Aorta (tissue), 5 donors: ENCODE measurements at regions not wholly inside any gene's neighbourhood (a gene's known extent, or its start where the extent isn't known, plus 50 kb on each side); places are given as distances from the start of the nearest gene placed in this dataset.
"Not testable (repeated sequence)": the region's sequence is repeated elsewhere in the genome, so short reads cannot be mapped to it uniquely, and the experiment has no call there.

Source experiments
- ATAC-seq: fragments of 200-7000 bp; cut with Tn5 transposase; one replicate; pipeline ENCODE4 v1.9.1; 2022; ENCODE audit warnings: moderate library complexity; ENCODE audit not compliant: low FRiP score
- DNase-seq, 2 donors: peaks; one replicate each; pipeline ENCODE4 v3.0.0-alpha.2; 2020
- H3K27ac ChIP-seq, 2 donors: one replicate each; pipeline ENCODE4 v1.5.1; 2013; ENCODE audit warnings: low read length in 2 of 2, mild to moderate bottlenecking in 2 of 2, moderate library complexity in 2 of 2, control low read depth in 1 of 2, inconsistent platforms in 1 of 2, low read depth in 1 of 2
- H3K27me3 ChIP-seq, 2 donors: one replicate each; pipeline ENCODE4 v1.6.1; 2013; ENCODE audit warnings: control low read depth in 1 of 2, low read length in 1 of 2, mild to moderate bottlenecking in 1 of 2, moderate library complexity in 1 of 2; ENCODE audit not compliant: insufficient read depth in 2 of 2, control insufficient read depth in 1 of 2
- H3K36me3 ChIP-seq, 2 donors: one replicate each; pipeline ENCODE4 v1.6.1; 2013; ENCODE audit warnings: control low read depth in 1 of 2, low read length in 1 of 2, mild to moderate bottlenecking in 1 of 2; ENCODE audit not compliant: insufficient read depth in 2 of 2, control insufficient read depth in 1 of 2
- H3K4me1 ChIP-seq, 2 donors: one replicate each; pipeline ENCODE4 v1.6.1; 2013; ENCODE audit warnings: low read length in 2 of 2, control low read depth in 1 of 2, mild to moderate bottlenecking in 1 of 2, moderate library complexity in 1 of 2; ENCODE audit not compliant: insufficient read depth in 2 of 2, control insufficient read depth in 1 of 2
- H3K4me3 ChIP-seq, 2 donors: one replicate each; pipeline ENCODE4 v1.5.1; 2013; ENCODE audit warnings: low read length in 2 of 2, control low read depth in 1 of 2, mild to moderate bottlenecking in 1 of 2
- H3K9me3 ChIP-seq: one replicate; pipeline ENCODE4 v1.6.1; 2013; ENCODE audit warnings: mild to moderate bottlenecking, low read length; ENCODE audit not compliant: control insufficient read depth
- WGBS, 2 donors: extraction: QIAGEN DNeasy Blood & Tissue Kit; methylation state at CpG; one replicate each; pipeline ENCODE4 v1.1.7; 2013; 5-methylcytosine and 5-hydroxymethylcytosine counted together
- intact Hi-C, 2 donors: fragments of 100-400 bp; cut with DNase I; formaldehyde crosslinking; loops; one replicate each; pipeline versions ENCODE4 v1.14.2 to v1.15.0; 2022
- donor health status: healthy with polysubstance abuse.
- donor health status: Bipolar disorder and iron deficiency.
- donor health status: DM: no; HTN: no; CAD: no.
- donor health status: DM: no; HTN: no; CAD: no.
- donor health status: DM: yes; HTN: yes; CAD: no.

DNA sequence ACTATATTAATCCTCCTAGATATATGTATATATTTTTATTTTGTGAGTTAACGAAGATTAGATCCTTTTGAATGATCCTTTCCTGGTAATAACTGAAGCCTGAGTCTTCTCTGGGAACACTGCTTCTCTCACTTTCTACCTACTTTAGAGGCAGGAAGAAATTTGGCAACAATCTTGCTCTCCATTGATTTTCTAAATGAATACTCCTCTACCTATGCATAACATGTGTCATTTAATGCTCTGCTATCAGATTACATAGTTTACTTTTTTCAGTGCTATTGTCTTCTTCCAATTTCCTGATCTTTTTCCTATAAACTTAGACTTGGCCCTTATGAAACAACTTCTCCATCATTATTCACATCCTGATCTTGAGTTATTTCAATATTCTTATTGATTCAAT lies 60.4 kb upstream of the PDHA2 start:
- intact Hi-C loops: no loop called here
- WGBS, 2 donors: 50 to 95% methylated on average over 1 of the region's 1 CpG
- ATAC-seq: no peak

GRCh38 chr4:95778666-95779065 lies 61.2 kb upstream of the PDHA2 start:
- intact Hi-C loops: no loop called here
- Histone ChIP-seq H3K4me1 (no peaks in the 10 kb centered on the region), H3K9me3 (no peaks in the 10 kb centered on the region), H3K27ac (no peak overlapping the region), H3K4me3 (no peak overlapping the region), H3K36me3 (no peaks in the 10 kb centered on the region), H3K27me3 (no peaks in the 10 kb centered on the region)
- no peak for DNase-seq
- ATAC-seq: no peak

More for the DNA sequence above, 60.4 kb upstream of the PDHA2 start:
- no peak for DNase-seq
- Histone ChIP-seq H3K4me3 (no peak overlapping the region), H3K4me1 (no peaks in the 10 kb centered on the region), H3K36me3 (no peaks in the 10 kb centered on the region), H3K27me3 (no peaks in the 10 kb centered on the region), H3K27ac (no peak overlapping the region), H3K9me3 (no peaks in the 10 kb centered on the region)

GRCh38 chr4:95770605-95771004 lies 69.3 kb upstream of the PDHA2 start:
- H3K9me3 ChIP-seq, intact Hi-C loops, ATAC-seq, H3K27me3 ChIP-seq, H3K27ac ChIP-seq, H3K4me1 ChIP-seq, H3K4me3 ChIP-seq, DNase-seq, H3K36me3 ChIP-seq: not testable (repeated sequence)
- 54 to 62% methylated on average over 3 of the region's 3 CpGs for WGBS, 2 donors

GRCh38 chr4:95764961-95765360 lies 74.9 kb upstream of the PDHA2 start:
- H3K4me1 ChIP-seq: no peaks in the 10 kb centered on the region
- intact Hi-C loops: no loop called here
- H3K36me3 ChIP-seq: no peaks in the 10 kb centered on the region
- no peak overlapping the region for H3K4me3 ChIP-seq
- peaks cover 0 to 1% of the 10 kb centered on the region in 2 donors for H3K27me3 ChIP-seq
- DNase-seq (no peak), ATAC-seq (no peak)
- H3K27ac ChIP-seq: no peak overlapping the region
- peaks cover 4% of the 10 kb centered on the region for H3K9me3 ChIP-seq
- WGBS, 2 donors: 81 to 85% methylated on average over 3 of the region's 3 CpGs

- H3K4me1 ChIP-seq: no peaks in the 10 kb centered on the region
- WGBS, 2 donors: 82 to 88% methylated on average over 3 of the region's 3 CpGs
- peaks cover 0 to 1% of the 10 kb centered on the region in 2 donors for H3K27me3 ChIP-seq
- intact Hi-C loops: no loop called here
- peaks cover 4% of the 10 kb centered on the region for H3K9me3 ChIP-seq
- DNase-seq (no peak), ATAC-seq (no peak)
- H3K27ac ChIP-seq: no peak overlapping the region
- H3K4me3 ChIP-seq: no peak overlapping the region
- no peaks in the 10 kb centered on the region for H3K36me3 ChIP-seq
These were observed 78.0 kb upstream of the PDHA2 start for GRCh38 chr4:95761871-95762270.

DNA sequence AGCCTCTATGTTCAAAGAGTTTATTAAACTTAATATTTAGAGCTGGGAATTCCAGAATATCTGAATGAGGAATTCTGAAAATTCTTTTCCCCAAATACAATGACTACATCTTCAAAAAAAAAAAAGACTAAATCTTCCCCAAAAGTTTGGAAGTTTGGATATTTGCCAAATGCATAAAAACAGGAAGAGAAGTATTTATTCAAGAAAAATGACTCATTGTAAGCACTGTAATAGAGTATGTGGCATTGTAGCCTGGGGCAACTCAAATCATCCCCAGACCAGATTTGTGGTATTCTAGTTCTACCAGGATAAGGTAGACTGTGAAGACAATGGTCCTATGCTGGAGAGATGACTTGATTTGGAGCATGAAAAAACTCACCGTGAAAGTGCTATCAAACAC lies 78.5 kb upstream of the PDHA2 start:
- H3K27me3 ChIP-seq: peaks cover 0 to 1% of the 10 kb centered on the region in 2 donors
- WGBS, 2 donors: 83 to 95% methylated on average over 1 of the region's 1 CpG
- intact Hi-C loops: no loop called here

GRCh38 chr4:95760646-95761045 lies 79.2 kb upstream of the PDHA2 start:
- H3K27ac ChIP-seq, H3K4me3 ChIP-seq, intact Hi-C loops, H3K9me3 ChIP-seq, H3K36me3 ChIP-seq, H3K4me1 ChIP-seq, H3K27me3 ChIP-seq, DNase-seq, ATAC-seq: not testable (repeated sequence)
- WGBS, 2 donors: 7 to 11% methylated on average over 1 of the region's 1 CpG

More for the DNA sequence above, 78.5 kb upstream of the PDHA2 start:
- no peaks in the 10 kb centered on the region for H3K36me3 ChIP-seq
- H3K4me3 ChIP-seq: no peak overlapping the region
- H3K4me1 ChIP-seq: no peaks in the 10 kb centered on the region
- no peak overlapping the region for H3K27ac ChIP-seq
- ATAC-seq: no peak
- H3K9me3 ChIP-seq: peaks cover 4% of the 10 kb centered on the region
- no peak for DNase-seq

GRCh38 chr4:95758001-95758400 lies 81.9 kb upstream of the PDHA2 start:
- H3K4me3 ChIP-seq: no peak overlapping the region
- H3K9me3 ChIP-seq: no peaks in the 10 kb centered on the region
- ATAC-seq (no peak), DNase-seq (no peak)
- H3K36me3 ChIP-seq: no peaks in the 10 kb centered on the region
- intact Hi-C loops: no loop called here
- H3K27ac ChIP-seq: no peak overlapping the region
- H3K4me1 ChIP-seq: no peaks in the 10 kb centered on the region
- H3K27me3 ChIP-seq: no peaks in the 10 kb centered on the region

DNA sequence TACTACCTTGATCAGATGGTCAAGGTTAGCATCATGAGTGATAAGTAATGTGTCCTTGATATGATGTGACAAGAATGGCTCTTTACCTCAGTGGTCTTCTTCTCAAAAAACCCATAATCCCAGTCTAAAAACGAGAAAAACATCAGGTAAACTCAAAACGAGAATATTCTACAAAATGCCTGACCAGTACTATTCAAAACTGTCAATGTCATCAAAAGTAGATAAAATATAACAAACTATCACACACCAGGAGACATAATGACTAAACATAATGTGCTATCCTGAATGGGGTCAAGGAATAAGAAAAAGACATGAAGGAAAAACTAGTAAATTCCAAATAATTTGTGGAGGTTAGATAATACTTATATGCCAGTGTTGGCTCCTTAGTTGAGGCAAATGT lies 85.2 kb upstream of the PDHA2 start:
- ATAC-seq: no peak
- Histone ChIP-seq H3K27ac (no peak overlapping the region), H3K4me1 (no peaks in the 10 kb centered on the region), H3K4me3 (no peak overlapping the region), H3K36me3 (no peaks in the 10 kb centered on the region), H3K9me3 (no peaks in the 10 kb centered on the region), H3K27me3 (no peaks in the 10 kb centered on the region)
- intact Hi-C loops: no loop called here
- WGBS, 2 donors: 85 to 88% methylated on average over 2 of the region's 2 CpGs
- DNase-seq: no peak
